Fibroblast of lung (primary cell): ENCODE measurements at regions not wholly inside any gene's neighbourhood (a gene's known extent, or its start where the extent isn't known, plus 50 kb on each side); places are given as distances from the start of the nearest gene placed in this dataset.

Source experiments
- CTCF ChIP-seq, 2 donors: IDR thresholded peaks in 1 of 2; conservative IDR thresholded peaks in 1 of 2; 1 replicate in 1 of 2; 2 replicates in 1 of 2; pipeline ENCODE4 v1.5.1; 2011 to 2012; ENCODE audit warnings: low read length in 2 of 2, control low read depth in 1 of 2, inconsistent platforms in 1 of 2, low read depth in 1 of 2, mild to moderate bottlenecking in 1 of 2
- EZH2 ChIP-seq: IDR thresholded peaks from 2 replicates; pipeline ENCODE4 v1.5.1; 2012; ENCODE audit warnings: low read length, control low read depth, mild to moderate bottlenecking; ENCODE audit errors: missing control alignments

DNA sequence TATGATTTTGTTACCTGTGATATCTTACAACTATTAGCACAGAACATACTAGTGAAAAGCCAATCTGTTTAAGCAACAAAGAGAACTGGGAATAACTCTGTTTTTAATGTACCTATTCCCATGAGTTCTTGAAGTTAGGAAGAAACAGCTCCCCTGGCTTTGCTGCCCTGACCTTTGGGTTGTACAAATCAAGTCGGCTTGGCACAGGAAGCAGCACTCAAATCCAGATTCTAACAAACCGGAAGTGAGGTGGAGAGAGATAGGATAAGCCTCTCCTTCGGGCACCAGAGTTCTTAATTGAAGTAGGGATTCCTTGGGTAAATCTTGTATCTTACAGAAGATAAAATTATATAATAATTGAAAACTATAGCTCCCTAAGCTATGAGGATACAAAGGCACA is 144.8 kb upstream of the CPEB2 start:
- TF ChIP-seq CTCF (conservative IDR thresholded peaks at IDR 0.05 in 1 of 2, IDR thresholded peaks at IDR 0.05 in 1 of 2; ENCODE audit: low read depth in 1 of 2, low read length in 2 of 2) (no peak), EZH2 (no peak)
